Thoracic aorta (tissue), 2 donors: ENCODE measurements at regions not wholly inside any gene's neighbourhood (a gene's known extent, or its start where the extent isn't known, plus 50 kb on each side); places are given as distances from the start of the nearest gene placed in this dataset.

Source experiments
- ATAC-seq: fragments of 150-250 bp; one replicate; pipeline ENCODE4 v1.8.0; 2017; ENCODE audit warnings: low read depth; ENCODE audit not compliant: insufficient number of reproducible peaks, low FRiP score
- DNase-seq: peaks from one replicate; pipeline ENCODE4 v3.0.0-alpha.2; 2020; ENCODE audit warnings: low spot score
- H3K27ac ChIP-seq, 2 donors: fragments of 200-600 bp; sonication (generic); 1 replicate in 1 of 2; 2 replicates in 1 of 2; pipeline ENCODE4 v1.5.1; 2016; ENCODE audit warnings: mild to moderate bottlenecking in 2 of 2, moderate library complexity in 2 of 2
- H3K27me3 ChIP-seq: fragments of 200-600 bp; sonication (generic); replicated peaks from 2 replicates; pipeline ENCODE4 v1.6.0; 2016; ENCODE audit warnings: mild to moderate bottlenecking; ENCODE audit not compliant: insufficient read depth
- H3K36me3 ChIP-seq: fragments of 200-600 bp; sonication (generic); one replicate; pipeline ENCODE4 v1.5.1; 2016
- H3K4me1 ChIP-seq, 2 donors: fragments of 200-600 bp; sonication (generic); 1 replicate in 1 of 2; 2 replicates in 1 of 2; pipeline versions ENCODE4 v1.5.1 to v1.6.0; 2016; ENCODE audit warnings: low read depth in 2 of 2, mild to moderate bottlenecking in 1 of 2; ENCODE audit not compliant: control insufficient read depth in 1 of 2
- H3K4me3 ChIP-seq: fragments of 200-600 bp; sonication (generic); 2 replicates; pipeline ENCODE4 v1.5.1; 2016; ENCODE audit warnings: mild to moderate bottlenecking
- H3K9me3 ChIP-seq: fragments of 200-600 bp; sonication (generic); 2 replicates; pipeline ENCODE4 v1.5.1; 2016
- TF ChIP-seq, protein P1 (sequence below): fragments of 200-600 bp; sonication (generic); IDR thresholded peaks from one replicate; pipeline ENCODE4 v1.5.1; 2019; ENCODE audit warnings: antibody characterized with exemption

DNA sequence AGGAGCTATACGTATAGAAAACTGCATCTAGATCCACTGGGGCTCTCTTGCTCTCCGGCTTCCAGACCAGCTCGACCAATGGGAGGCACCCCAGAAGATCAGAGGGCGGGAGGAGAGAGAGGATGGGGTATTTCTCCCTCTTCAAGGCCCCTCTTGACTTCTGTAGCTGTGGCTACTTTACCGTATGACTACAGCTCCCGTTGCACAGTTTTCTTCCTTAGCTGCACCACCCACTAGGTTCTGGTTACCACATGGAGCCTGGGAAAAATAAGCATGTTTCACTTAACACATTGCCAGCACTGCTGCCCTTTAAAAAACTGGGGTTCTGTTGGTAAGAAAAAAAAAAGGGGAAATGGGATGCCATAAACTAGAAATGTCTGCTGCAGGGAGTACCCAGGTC is 214.4 kb downstream of the TBX5 start:
- TF ChIP-seq, protein P1, sequence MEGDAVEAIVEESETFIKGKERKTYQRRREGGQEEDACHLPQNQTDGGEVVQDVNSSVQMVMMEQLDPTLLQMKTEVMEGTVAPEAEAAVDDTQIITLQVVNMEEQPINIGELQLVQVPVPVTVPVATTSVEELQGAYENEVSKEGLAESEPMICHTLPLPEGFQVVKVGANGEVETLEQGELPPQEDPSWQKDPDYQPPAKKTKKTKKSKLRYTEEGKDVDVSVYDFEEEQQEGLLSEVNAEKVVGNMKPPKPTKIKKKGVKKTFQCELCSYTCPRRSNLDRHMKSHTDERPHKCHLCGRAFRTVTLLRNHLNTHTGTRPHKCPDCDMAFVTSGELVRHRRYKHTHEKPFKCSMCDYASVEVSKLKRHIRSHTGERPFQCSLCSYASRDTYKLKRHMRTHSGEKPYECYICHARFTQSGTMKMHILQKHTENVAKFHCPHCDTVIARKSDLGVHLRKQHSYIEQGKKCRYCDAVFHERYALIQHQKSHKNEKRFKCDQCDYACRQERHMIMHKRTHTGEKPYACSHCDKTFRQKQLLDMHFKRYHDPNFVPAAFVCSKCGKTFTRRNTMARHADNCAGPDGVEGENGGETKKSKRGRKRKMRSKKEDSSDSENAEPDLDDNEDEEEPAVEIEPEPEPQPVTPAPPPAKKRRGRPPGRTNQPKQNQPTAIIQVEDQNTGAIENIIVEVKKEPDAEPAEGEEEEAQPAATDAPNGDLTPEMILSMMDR, result no peak
- Histone ChIP-seq H3K4me3 (no peak overlapping the region), H3K9me3 (peaks cover 4% of the 10 kb centered on the region), H3K27me3 (no peaks in the 10 kb centered on the region), H3K4me1 (no peaks in the 10 kb centered on the region), H3K27ac (no peak overlapping the region), H3K36me3 (no peaks in the 10 kb centered on the region)
- ATAC-seq, result no peak
- DNase-seq, result no peak

DNA sequence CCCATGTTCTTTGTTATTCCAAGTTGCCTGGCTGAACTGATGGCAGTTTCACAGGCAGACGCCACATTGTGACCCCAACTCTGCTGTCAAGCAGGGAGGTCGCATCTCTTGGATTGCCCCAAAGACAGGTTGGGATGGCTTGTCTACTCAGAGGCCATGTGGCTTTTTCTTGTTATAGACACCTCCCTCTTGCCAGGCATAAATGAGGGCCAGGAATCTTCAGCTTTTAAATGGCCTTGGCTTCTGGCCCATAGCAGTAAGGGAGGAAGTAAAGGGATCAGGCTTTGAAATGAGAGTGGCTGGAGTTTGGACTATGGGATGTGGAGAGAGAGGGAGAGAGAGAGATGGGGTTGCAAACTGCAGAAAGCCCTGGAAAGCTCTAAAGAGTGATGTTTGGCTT is 215.0 kb downstream of the TBX5 start:
- Histone ChIP-seq H3K4me1 (no peaks in the 10 kb centered on the region), H3K27ac (no peak overlapping the region), H3K36me3 (no peaks in the 10 kb centered on the region), H3K27me3 (no peaks in the 10 kb centered on the region), H3K4me3 (no peak overlapping the region), H3K9me3 (peaks cover 4% of the 10 kb centered on the region)
- ATAC-seq, result no peak
- TF ChIP-seq, protein P1, result no peak
- DNase-seq, result no peak

DNA sequence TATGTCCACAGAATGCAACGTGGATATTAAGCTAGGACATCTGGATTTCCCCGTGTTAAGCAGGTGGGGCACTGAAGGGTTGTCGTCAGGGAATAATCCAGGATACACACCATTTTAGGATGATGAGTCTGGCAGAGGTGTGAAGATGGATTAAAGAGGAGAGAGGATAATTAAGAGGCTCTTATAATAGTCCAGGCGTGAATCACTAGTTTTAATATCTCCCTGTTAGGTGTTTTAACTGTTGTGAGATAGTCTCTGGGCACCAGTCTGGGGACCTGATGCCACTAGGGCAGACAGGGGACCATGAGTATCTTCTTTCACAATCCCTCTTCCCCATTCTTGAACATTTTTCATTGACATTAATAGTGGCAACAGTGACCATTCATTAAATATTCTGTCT is 216.7 kb downstream of the TBX5 start:
- Histone ChIP-seq H3K27me3 (no peaks in the 10 kb centered on the region), H3K4me3 (no peak overlapping the region), H3K9me3 (peaks cover 4% of the 10 kb centered on the region), H3K36me3 (no peaks in the 10 kb centered on the region), H3K4me1 (no peaks in the 10 kb centered on the region), H3K27ac (no peak overlapping the region)
- TF ChIP-seq, protein P1, result no peak
- DNase-seq (no peak), ATAC-seq (no peak)

DNA sequence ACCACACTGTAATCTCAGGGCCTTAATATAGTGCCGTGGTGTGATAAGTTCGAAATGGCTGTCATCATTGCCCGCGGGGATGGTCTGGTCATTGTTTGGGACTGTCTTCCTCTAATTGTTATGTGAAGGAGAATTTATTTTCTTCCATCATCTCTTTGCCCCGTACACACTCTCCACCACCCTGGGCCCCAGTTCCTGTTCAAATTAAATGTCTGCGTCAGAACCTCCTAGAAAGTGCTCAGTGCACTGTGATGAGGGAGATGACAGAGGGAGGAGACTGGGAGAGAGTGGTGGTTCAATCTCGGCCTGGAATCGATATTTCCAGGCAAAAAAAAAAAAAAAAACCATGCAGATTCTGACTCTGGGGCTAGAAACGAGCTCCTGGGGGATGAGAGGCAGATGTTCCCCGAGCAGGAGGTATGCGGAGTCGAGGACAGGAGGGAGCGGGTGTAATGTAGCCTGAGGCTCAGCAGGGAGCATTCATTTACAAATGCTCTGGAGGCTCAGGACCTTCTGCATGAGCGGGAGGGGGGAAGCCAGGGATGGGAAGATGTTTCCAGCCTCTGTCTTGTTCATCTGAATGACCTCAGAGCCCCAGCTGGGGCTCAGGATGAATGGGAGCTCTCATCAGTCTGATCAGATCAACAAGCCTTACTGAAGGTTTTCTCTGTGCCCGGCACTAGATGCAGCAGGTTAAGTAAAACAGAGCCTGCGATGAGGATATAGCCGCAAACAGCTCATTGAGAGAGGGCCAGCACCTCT is 219.5 kb downstream of the TBX5 start:
- Histone ChIP-seq H3K27me3 (no peaks in the 10 kb centered on the region), H3K9me3 (peaks cover 4% of the 10 kb centered on the region), H3K27ac (no peak overlapping the region), H3K4me3 (no peak overlapping the region), H3K36me3 (no peaks in the 10 kb centered on the region), H3K4me1 (no peaks in the 10 kb centered on the region)
- TF ChIP-seq, protein P1, result no peak
- no peak for ATAC-seq
- DNase-seq, result no peak

DNA sequence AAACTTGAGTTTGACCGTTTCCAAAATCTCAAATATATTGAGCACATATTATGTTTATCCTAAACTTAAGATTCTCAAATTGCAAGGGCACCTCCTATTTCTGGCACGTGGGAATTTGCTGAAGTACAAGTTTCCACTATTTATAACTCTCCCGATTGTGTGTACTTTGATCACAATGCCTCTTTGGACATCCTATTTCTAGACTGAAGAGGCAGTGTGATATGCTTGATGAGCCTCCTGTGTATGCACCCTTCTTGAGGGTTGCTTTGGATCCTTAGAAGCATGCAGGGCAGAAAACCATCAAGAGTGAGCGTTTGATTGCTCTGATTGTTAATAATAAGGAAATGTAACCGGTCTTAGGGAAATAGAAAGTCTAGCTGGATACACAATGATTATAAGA is 218.9 kb upstream of the RBM19 start:
- ATAC-seq, result no peak
- H3K36me3 ChIP-seq, result no peaks in the 10 kb centered on the region
- H3K4me1 ChIP-seq, result no peaks in the 10 kb centered on the region
- H3K27me3 ChIP-seq, result no peaks in the 10 kb centered on the region
- DNase-seq, result no peak
- no peak overlapping the region for H3K4me3 ChIP-seq
- no peak overlapping the region for H3K27ac ChIP-seq
- TF ChIP-seq, protein P1, result no peak
- H3K9me3 ChIP-seq, result peaks cover 3% of the 10 kb centered on the region
